ENCODE measurements at regions not wholly inside any gene's neighbourhood (a gene's known extent, or its start where the extent isn't known, plus 50 kb on each side); places are given as distances from the start of the nearest gene placed in this dataset.
"Not testable (repeated sequence)": the region's sequence is repeated elsewhere in the genome, so short reads cannot be mapped to it uniquely, and the experiment has no call there.

- no peak for ATAC-seq
These were observed 127.1 kb downstream of the RASSF10 start for GRCh38 chr11:13136272-13136596.

- no peak for ATAC-seq
These were observed 128.8 kb downstream of the RASSF10 start for GRCh38 chr11:13137844-13138301.

DNA sequence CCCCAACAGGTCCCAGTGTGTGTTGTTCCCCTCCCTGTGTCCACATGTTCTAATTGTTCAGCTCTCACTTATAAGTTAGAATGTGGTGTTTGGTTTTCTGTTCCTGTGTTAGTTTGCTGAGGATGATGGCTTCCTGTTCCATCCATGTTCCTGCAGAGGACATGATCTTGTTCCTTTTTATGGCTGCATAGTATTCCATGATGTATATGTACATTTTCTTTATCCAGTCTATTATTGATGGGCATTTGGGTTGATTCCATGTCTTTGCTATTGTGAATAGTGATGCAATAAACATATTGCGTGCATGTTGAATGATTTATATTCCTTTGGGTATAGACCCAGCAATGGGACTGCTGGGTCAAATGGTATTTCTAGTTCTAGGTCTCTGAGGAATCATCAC is 130.0 kb downstream of the RASSF10 start:
- not testable (repeated sequence) for ATAC-seq

DNA sequence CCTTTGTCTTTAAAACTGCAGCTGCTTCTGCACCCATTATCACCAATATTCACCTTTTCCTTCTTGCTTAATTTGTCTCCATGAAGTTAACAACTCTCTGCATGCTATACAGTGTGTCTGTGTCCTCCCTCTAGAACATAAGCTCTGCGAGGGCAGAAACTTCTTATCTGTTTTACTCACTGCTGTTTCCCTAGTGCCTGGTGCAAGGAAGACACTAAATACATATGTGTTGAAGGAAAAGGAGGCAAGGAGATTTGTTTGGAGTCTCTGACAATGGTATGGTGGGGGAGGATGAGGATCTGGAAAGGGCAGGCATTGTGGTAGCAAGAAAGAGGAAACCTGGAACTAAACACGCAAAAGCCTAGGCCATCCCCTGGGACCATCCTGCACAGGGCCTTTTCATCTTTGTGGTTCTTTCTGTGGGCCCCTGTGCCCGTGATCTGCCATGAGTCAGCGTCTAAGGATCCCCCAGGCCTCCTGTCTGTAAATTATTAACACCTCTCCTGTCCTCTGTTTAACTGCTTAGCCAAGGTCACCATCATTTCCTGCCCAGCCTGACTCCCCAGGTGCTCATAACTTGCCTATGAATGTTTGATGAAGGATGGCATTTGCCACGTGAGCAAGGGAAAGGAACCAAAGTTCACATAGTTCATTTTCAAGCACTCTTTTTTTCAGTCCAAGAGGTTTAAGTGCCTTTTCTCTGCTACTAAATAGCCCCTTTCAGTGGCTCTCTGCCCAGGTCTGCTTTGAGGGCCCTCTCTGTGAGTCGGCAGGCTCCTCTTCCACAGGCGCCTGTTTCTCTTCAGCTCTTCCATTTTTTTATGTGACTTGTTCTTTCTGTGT is 131.1 kb downstream of the RASSF10 start:
- no peak for ATAC-seq

- ATAC-seq: no peak
These were observed 131.9 kb downstream of the RASSF10 start for GRCh38 chr11:13140873-13141655.

DNA sequence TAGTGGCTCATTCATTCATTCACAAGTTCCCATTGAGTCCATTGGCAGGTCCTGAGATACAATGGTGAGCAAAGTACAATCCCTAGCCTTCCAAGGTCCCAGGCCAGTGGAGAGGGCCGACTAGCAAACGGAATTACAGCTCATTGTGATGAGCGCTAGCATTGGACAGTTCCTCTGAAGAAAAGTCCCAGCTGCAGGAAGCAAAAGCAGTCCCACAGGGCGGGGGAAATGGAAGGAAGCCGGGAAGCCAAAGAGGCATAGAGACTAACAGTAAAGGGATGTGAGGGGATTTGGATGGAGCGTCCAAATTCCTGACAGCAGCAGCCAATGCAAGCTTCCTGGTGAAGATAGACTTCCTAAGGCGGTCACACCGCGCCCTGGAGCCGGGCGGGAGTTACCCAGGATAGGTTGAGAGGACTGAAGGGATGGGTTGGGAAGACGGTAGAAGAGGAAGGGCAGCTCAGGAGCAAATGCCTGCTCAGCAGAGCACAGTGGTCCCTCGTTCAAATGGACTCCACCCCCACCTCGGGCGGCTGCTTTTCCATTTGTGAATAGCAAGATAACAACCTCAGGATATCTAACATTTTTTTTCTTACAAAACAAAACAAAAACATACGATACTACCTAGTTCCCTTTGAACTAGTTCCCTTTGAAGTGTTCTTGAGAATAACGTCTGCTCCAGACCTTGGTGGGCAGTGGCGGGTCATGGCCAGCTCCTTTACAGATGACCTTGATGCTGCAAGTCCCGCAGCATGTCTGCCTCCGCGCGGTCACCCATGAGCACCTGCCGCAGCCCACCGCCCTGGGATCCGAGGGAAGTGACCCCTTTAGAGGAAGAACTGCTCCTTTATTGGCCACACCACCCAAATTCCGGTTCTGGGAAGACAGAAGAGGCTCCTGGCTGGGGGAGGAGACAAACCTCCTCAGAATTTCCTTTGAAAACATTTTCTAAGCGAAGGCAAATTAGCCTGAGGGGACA is 132.9 kb downstream of the RASSF10 start:
- ATAC-seq: no peak

GRCh38 chr11:13143486-13144297 is 133.9 kb upstream of the BMAL1 start:
- ATAC-seq: no peak

GRCh38 chr11:13145461-13145860 is 132.1 kb upstream of the BMAL1 start:
- no peak for ATAC-seq

DNA sequence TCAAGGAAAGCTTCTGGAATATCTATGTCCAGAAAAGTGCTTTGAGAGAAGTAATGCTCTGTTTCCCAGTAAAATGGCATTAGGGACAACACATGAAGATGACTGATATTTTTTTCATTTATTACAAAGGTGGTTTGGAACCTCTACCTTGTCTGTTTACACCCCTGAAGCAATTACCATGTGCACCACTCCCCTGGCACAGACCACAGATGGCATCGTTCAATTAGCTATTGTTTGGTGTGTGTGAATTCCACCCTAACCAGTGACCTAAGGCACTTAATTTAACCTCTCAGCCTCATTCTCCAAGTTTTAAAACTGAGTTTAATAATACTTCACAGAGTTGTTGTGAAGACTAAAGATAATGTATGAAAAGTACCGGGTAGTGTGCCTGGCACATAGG is 127.6 kb upstream of the BMAL1 start:
- no peak for ATAC-seq

GRCh38 chr11:13150487-13150886 is 127.1 kb upstream of the BMAL1 start:
- ATAC-seq: no peak

DNA sequence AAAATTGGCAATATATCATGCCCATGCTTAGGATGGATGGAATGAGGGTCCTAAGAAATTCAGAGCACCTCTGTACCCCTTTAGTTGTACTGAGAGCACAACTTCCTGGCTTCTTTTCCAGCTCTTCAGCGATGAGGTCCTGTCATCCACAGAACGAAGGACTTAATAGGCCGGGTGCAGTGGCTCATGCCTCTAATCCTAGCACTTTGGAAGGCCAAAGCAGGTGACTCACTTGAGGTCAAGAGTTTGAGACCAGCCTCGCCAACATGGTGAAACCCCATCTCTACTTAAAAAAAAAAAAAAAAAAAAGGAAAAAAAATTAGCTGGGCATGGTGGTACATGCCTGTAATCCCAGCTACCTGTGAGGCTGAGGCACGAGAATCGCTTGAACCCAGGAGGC is 125.3 kb upstream of the BMAL1 start:
- ATAC-seq: no peak

- no peak for ATAC-seq
These were observed 124.7 kb upstream of the BMAL1 start for GRCh38 chr11:13152736-13153541.

GRCh38 chr11:13154374-13154773 is 123.2 kb upstream of the BMAL1 start:
- ATAC-seq: not testable (repeated sequence)

GRCh38 chr11:13160346-13160745 is 117.2 kb upstream of the BMAL1 start:
- ATAC-seq: no peak

DNA sequence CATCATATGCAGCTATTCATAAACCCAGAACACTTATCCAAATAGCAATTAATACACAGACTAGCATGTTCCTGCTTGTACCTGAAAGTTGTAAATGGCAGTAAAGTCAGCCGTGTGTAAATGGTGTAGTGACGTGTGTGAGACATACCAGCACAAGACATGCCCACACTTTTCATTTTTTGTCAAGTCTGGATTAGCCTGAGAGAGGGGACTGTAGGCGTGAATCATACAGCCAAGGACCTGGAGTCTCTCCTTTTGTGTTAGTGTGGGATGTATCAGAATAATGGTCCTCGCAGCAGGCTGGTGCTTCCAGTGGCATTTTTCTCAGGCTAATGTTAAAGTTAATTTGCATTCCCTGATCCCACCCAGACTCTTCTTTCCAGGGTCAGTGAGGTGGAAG is 116.8 kb upstream of the BMAL1 start:
- no peak for ATAC-seq

- ATAC-seq: no peak
These were observed 114.4 kb upstream of the BMAL1 start for GRCh38 chr11:13163158-13163557.

- no peak for ATAC-seq
These were observed 111.6 kb upstream of the BMAL1 start for GRCh38 chr11:13166036-13166435.

GRCh38 chr11:13168271-13168670 is 109.3 kb upstream of the BMAL1 start:
- no peak for ATAC-seq

DNA sequence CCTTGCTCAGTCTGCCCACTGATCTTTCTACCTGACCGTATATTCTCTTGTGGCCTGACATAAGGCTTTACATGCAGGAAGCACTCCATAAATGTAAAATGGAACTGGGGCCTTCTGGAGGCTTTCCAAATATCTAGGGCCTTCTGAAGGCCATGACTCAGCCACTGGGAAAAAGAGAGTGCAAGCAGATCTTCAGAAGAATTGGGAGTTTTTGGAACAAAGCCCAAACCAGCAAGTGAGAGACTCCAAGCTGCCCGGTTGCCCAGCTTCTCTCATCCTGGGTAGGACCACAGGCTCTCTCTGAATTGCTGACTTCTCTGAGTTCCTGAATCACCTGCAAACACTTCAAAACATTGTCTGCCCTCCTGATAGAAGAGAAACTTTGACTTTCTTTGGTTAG is 107.9 kb upstream of the BMAL1 start:
- ATAC-seq: no peak

GRCh38 chr11:13174090-13174489 is 103.5 kb upstream of the BMAL1 start:
- no peak for ATAC-seq
